SK-N-MC (cell line): ENCODE measurements at regions not wholly inside any gene's neighbourhood (a gene's known extent, or its start where the extent isn't known, plus 50 kb on each side); places are given as distances from the start of the nearest gene placed in this dataset.

Experiments used
- EZH2 ChIP-seq: fragments of 200-600 bp; sonication (generic); IDR thresholded peaks from one replicate; pipeline ENCODE4 v1.6.1; 2017; ENCODE audit warnings: antibody characterized with exemption
- FOXP2 ChIP-seq: optimal IDR thresholded peaks from 2 replicates; pipeline ENCODE3; 2011; ENCODE audit warnings: mild to moderate bottlenecking, moderate library complexity; ENCODE audit not compliant: insufficient read depth; ENCODE audit errors: extremely low read length, control extremely low read depth
- POLR2AphosphoS5 ChIP-seq: IDR thresholded peaks from 2 replicates; pipeline ENCODE4 v1.6.1; 2012; ENCODE audit warnings: mild to moderate bottlenecking, low read depth, low read length, borderline replicate concordance

- TF ChIP-seq POLR2AphosphoS5 (no peak), EZH2 (no peak), FOXP2 (no peak)
These were observed 143.7 kb upstream of the DCN start for GRCh38 chr12:91326058-91327027.
